Erythroblast (primary cell): ENCODE measurements at regions not wholly inside any gene's neighbourhood (a gene's known extent, or its start where the extent isn't known, plus 50 kb on each side); places are given as distances from the start of the nearest gene placed in this dataset.

Experiments used
- GATA1 ChIP-seq: IDR thresholded peaks from 2 replicates; pipeline ENCODE4 v1.6.1; 2011; ENCODE audit warnings: low read depth, mild to moderate bottlenecking, control low read depth, low read length, moderate library complexity
- POLR2A ChIP-seq: IDR thresholded peaks from 2 replicates; pipeline ENCODE4 v1.6.1; 2011; ENCODE audit warnings: mild to moderate bottlenecking, low read length

GRCh38 chr5:175001876-175002645, 277.7 kb downstream of the MSX2 start:
- no peak for TF ChIP-seq POLR2A
- no peak for TF ChIP-seq GATA1
